ENCODE measurements at regions not wholly inside any gene's neighbourhood (a gene's known extent, or its start where the extent isn't known, plus 50 kb on each side); places are given as distances from the start of the nearest gene placed in this dataset.
"Not testable (repeated sequence)": the region's sequence is repeated elsewhere in the genome, so short reads cannot be mapped to it uniquely, and the experiment has no call there.

- no peak for DNase-seq
Observed at GRCh38 chr2:175755169-175755568, 246.9 kb downstream of the LNPK start.

GRCh38 chr2:175750195-175750594 is 251.9 kb downstream of the LNPK start:
- no peak for DNase-seq

- no peak for DNase-seq
Observed at GRCh38 chr2:175745911-175746310, 256.2 kb downstream of the LNPK start.

- no peak for DNase-seq
Observed at GRCh38 chr2:175744000-175744399, 258.1 kb downstream of the LNPK start.

- DNase-seq = no peak
Observed at GRCh38 chr2:175743011-175743410, 259.1 kb downstream of the LNPK start.

- no peak for DNase-seq
Observed at GRCh38 chr2:175742367-175742766, 259.7 kb downstream of the LNPK start.

- DNase-seq = no peak
Observed at GRCh38 chr2:175741164-175741563, 260.9 kb downstream of the LNPK start.

GRCh38 chr2:175737722-175738361 is 264.2 kb downstream of the LNPK start:
- DNase-seq = no peak

- no peak for DNase-seq
Observed at GRCh38 chr2:175734686-175735085, 267.4 kb downstream of the LNPK start.

- no peak for DNase-seq
Observed at GRCh38 chr2:175732531-175732930, 269.5 kb downstream of the LNPK start.

- DNase-seq = no peak
Observed at GRCh38 chr2:175730050-175730449, 272.0 kb downstream of the LNPK start.

GRCh38 chr2:175729049-175729706 is 272.9 kb downstream of the LNPK start:
- no peak for DNase-seq

GRCh38 chr2:175728032-175728431 is 274.0 kb downstream of the LNPK start:
- no peak for DNase-seq

- DNase-seq = no peak
Observed at GRCh38 chr2:175726223-175726622, 275.8 kb downstream of the LNPK start.

GRCh38 chr2:175709248-175709647 is 292.8 kb downstream of the LNPK start:
- no peak for DNase-seq

GRCh38 chr2:175707322-175707721 is 294.7 kb downstream of the LNPK start:
- no peak for DNase-seq

GRCh38 chr2:175704568-175704967 is 297.5 kb downstream of the LNPK start:
- DNase-seq = not testable (repeated sequence)

GRCh38 chr2:175698061-175698460 is 304.0 kb downstream of the LNPK start:
- DNase-seq = no peak

GRCh38 chr2:175690113-175690837 is 311.8 kb downstream of the LNPK start:
- DNase-seq = peak; percentile 48

- no peak for DNase-seq
Observed at GRCh38 chr2:175688243-175688642, 313.8 kb downstream of the LNPK start.

- no peak for DNase-seq
Observed at GRCh38 chr2:175687465-175687864, 314.6 kb downstream of the LNPK start.

GRCh38 chr2:175686002-175686401 is 316.1 kb downstream of the LNPK start:
- DNase-seq = no peak

GRCh38 chr2:175684466-175684865 is 317.6 kb downstream of the LNPK start:
- no peak for DNase-seq

- no peak for DNase-seq
Observed at GRCh38 chr2:175679728-175680127, 322.3 kb downstream of the LNPK start.

Measured in activated CD4-positive, alpha-beta T cell treated with anti-CD3 and anti-CD28 coated beads, Interleukin-10, Interleukin-2, amounts not matched to agents 100 ng/mL and 50 ng/mL, durations not matched to agents 16 hours and 8 hours (primary cell).